GM18511 (cell line): ENCODE measurements at regions not wholly inside any gene's neighbourhood (a gene's known extent, or its start where the extent isn't known, plus 50 kb on each side); places are given as distances from the start of the nearest gene placed in this dataset.
"Not testable (repeated sequence)": the region's sequence is repeated elsewhere in the genome, so short reads cannot be mapped to it uniquely, and the experiment has no call there.

Experiments
- ATAC-seq: cut with Tn5 transposase; IDR thresholded peaks from one replicate; pipeline ENCODE4 v1.9.1; 2021; ENCODE audit warnings: mild to moderate bottlenecking, moderate library complexity; ENCODE audit not compliant: unreplicated experiment

DNA sequence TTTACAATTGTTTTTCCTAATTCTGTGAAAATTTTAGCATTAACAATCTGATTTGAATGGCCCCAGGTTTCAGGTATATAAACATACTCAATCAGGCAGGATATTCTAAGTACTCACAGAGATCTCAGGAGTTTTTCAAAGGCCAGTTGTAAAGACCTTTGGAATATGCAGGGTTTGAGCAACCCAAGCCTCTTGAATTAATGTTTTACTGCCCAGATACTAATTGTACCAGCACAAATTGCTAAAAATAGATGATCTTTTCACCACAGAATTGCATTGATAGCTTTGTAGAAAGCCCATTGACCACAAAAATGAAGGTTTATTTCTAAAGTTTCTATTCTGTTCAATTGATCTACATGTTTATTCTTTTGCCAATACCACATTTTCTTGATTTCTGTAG, 186.5 kb downstream of the OSTF1 start:
- no peak for ATAC-seq

GRCh38 chr9:75282047-75282446, 193.7 kb downstream of the OSTF1 start:
- ATAC-seq = no peak

- ATAC-seq = no peak
Measured at GRCh38 chr9:75289332-75289731, 201.0 kb downstream of the OSTF1 start.

DNA sequence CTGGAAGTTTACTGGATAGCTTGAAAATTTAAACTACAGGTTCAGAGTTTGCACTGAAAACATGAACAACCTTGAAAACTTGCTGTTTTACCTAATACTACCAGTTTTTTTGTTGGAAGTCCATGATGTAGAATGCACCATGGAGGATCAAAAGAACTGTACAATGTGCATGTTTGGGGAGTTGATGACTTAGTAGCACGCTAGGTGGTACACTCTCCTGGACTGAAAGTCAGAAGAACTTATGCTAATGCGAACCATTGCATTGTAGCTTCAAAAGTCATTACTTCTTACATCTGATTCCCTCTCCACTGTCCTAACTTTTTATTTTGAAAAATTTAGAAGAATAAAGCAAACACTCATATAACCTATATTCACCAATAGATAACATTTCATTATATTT, 211.0 kb downstream of the OSTF1 start:
- no peak for ATAC-seq

GRCh38 chr9:75333624-75334023, 245.3 kb downstream of the OSTF1 start:
- ATAC-seq = no peak

DNA sequence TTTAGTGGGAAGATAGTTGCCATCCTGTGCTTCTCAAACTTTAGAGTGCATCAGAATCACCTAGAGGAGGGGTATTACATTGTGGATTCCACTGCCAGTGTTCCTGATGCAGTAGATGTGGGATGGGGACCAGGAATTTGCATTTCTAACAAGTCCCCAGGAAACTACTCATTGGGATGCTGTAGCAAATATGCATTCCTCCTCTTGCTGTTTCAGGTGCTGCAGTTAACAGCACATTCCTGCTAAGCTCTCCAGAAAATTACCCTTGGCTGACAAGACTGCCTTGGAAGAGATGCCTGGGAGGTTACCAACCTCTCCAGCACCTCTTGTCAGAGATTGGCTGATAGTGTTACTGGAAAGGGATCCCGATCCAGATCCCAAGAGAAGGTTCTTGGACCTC, 270.5 kb downstream of the OSTF1 start:
- no peak for ATAC-seq

- no peak for ATAC-seq
Measured at GRCh38 chr9:75359638-75360037, 271.3 kb downstream of the OSTF1 start.

- no peak for ATAC-seq
Measured at GRCh38 chr9:75360252-75360651, 271.9 kb downstream of the OSTF1 start.

DNA sequence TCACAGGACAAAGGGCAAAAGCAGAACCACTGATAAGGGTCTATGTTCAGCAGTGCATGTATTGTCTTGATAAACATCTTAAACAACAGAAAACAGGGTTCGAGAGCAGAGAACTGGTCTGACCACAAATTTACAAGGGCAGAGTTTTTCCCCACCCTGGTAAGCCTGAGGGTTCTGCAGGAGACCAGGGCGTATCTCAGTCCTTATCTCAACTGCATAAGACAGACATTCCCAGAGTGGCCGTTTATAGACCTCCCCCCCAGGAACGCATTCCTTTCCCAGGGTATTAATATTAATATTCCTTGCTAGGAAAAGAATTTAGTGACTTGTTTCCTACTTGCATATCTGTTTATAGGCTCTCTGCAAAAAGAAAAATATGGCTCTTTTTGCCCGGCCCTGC, 274.1 kb downstream of the OSTF1 start:
- not testable (repeated sequence) for ATAC-seq

DNA sequence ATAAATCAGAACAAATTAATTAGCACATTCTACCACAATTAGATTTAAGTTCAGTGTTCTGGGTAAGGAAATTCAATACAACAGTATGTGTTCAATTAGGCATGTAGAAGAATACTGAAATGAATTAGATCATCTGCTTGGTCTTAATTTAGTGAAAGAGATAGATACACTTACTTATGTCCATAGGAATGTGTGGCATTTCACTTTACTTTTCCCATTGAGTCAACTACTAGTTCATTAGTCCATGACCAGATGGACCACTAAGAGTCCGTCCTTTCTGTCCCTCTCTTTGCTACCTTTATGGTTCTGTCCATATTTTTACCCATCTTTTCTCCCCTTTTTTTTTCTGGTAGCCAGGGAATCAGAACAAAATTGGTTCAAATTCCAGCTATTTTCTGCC, 276.9 kb downstream of the OSTF1 start:
- no peak for ATAC-seq

DNA sequence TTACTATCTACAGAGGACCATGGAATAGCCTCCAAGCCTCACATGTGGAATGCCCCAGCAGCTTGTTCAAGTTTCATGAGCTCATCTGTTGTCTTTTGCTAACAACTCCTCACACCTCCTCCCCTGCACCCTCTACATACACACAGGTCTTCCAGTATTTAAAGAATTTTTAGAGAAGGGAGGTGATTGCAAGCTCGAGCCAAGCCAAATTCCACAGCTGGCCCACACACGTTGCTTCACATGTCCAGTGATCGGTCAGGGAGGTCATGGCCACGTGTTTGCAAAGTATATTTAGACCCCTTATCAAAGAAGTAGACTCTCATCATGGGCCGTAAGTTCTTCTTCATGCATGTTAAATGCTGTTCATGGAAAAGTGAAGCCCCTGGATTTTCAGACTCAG, 281.7 kb downstream of the OSTF1 start:
- ATAC-seq = no peak

DNA sequence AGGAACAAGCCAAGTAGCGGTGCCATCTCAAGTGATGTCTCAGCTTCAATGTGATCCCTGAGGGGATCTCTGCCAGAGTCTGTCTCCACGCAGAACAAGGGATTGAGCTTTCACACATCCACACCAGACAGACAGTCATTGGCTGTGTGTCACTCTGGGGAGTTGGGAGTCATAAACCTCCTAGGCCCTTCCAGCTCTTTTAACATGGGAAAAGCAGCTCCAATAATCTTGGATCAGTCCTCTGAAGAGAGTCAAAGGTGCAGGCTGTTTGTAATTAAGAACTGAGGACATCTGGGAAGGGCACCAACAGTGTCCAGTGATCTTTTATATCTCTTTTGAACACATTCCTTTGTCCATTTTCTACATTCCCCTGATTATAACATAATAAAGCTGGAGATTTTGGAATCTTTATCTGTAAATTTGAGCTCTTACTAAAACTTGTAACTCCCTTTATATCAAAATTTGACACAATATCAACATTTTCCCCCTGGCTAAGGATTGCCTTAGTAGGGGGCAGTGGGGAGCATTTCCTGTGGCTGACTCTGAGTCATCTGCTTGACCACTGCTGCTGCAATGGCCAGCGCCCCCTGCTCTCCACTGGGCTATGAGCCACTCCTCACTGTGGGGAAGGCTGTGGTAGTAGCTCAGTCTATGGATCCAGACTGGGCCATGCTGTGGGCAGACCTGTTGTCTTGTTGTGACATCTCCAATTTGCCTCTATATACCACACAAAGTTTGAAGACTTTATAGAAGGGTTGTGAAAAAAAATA, 284.4 kb downstream of the OSTF1 start:
- ATAC-seq = no peak

- ATAC-seq = no peak
Measured at GRCh38 chr9:75376680-75377254, 288.5 kb downstream of the OSTF1 start.

- no peak for ATAC-seq
Measured at GRCh38 chr9:75378036-75378435, 289.7 kb downstream of the OSTF1 start.

- ATAC-seq = no peak
Measured at GRCh38 chr9:75378926-75379325, 290.6 kb downstream of the OSTF1 start.

DNA sequence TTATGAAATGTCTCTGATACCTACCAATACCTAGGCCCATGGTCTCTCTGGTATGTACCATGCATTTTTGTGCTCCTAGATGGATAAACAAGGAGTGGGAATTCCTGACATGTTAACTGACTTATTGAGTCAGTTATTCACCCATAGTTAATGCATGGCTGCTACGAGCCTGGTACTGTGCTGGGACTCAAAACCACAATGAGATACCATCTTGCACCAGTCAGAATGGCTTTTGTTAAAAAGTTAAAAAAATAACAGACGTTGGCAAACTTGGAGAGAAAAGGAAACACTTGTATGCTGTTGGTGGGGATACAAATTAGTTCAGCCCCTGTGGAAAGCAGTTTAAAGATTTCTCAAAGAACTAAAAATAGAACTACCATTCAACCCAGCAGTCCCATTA, 293.8 kb downstream of the OSTF1 start:
- ATAC-seq = no peak

GRCh38 chr9:75383420-75384034, 295.2 kb downstream of the OSTF1 start:
- ATAC-seq = not testable (repeated sequence)

DNA sequence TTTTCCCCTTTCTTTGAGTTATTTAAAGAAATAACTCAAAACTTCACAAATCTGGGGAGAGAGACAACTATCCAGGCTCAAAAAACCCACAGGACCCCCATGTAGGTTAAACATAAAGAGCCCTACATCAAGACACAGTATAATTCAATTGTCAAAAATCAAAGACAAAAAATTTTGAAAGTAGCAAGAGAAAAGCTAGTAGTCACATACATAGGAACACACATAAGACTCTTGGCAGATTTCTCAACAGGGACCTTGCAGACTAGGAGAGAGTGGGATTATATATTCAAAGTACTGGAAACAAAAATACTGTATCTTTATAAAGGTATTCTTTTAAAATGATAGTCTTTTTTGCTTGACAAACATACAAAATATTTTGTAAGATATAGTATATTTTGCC, 296.9 kb downstream of the OSTF1 start:
- ATAC-seq = no peak

- no peak for ATAC-seq
Measured at GRCh38 chr9:75389101-75389500, 300.8 kb downstream of the OSTF1 start.

GRCh38 chr9:75390951-75391350, 302.6 kb downstream of the OSTF1 start:
- no peak for ATAC-seq

- no peak for ATAC-seq
Measured at GRCh38 chr9:75391497-75391896, 303.2 kb downstream of the OSTF1 start.

GRCh38 chr9:75395336-75395735, 307.0 kb downstream of the OSTF1 start:
- ATAC-seq = no peak
